KG1 (cell line): ENCODE measurements at regions not wholly inside any gene's neighbourhood (a gene's known extent, or its start where the extent isn't known, plus 50 kb on each side); places are given as distances from the start of the nearest gene placed in this dataset.
"Not testable (repeated sequence)": the region's sequence is repeated elsewhere in the genome, so short reads cannot be mapped to it uniquely, and the experiment has no call there.

ENCODE experiments used
- DNase-seq: peaks from one replicate; lab custom pipeline; 2025; lab: John Stamatoyannopoulos, UW

GRCh38 chr18:77373730-77374445 is 124.2 kb downstream of the GALR1 start:
- DNase-seq = no peak

- DNase-seq = no peak
Measured at GRCh38 chr18:77374446-77374805, 124.8 kb downstream of the GALR1 start.

- DNase-seq = no peak
Measured at GRCh38 chr18:77376043-77376732, 126.5 kb downstream of the GALR1 start.

DNA sequence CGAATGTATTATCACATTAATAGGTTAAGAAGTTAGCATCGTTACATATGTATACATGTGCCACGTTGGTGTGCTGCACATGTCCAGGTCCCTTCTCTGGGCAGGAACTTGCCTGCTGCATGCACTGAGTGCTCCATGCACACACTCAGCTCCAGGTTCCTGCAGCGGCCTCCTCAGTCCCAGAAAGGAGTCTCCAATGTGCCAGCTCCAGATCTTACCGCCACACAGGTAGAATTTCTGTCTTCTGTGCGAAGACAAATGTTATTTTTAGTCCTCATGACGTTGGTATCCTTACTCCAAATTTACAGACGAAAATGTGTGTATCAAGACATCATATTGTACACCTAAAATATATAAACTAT is 127.1 kb downstream of the GALR1 start:
- DNase-seq = no peak

DNA sequence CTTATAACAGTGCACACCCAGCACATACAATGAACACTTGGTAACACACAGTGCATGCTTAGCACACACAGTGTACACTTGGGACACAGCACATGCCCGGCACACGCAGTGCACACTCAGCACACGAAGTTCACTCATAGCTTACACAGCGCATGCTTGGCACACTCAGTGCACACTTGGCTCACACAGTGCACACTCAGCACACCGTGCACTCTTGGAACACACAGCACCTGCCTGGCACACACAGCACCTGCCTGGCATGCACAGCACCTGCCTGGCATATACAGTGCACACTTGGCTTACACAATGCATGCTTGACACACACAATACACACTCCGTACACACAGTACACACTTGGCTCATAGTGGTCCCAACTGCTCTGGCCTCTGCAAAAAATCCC is 128.2 kb downstream of the GALR1 start:
- DNase-seq = no peak

- DNase-seq = no peak
Measured at GRCh38 chr18:77379976-77380509, 130.4 kb downstream of the GALR1 start.

DNA sequence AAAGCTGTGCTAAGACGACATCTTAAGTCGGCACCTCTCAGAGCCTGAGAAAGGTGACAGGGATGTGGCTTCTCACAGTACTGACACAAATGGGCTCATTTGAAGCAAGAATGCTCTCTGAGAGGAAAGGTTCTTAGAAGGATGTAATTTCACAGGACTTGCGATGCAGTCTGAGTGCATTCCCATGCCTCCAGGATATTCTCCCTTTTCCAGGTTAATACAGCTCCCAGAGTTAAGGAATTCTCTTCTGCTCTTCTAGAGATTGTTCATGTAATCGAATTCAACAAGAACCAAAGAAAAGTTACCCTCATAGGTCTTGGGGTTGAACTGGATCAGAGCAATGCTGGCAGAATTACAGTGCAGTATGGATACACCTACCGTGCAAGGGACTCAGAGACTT is 131.0 kb downstream of the GALR1 start:
- DNase-seq = no peak

DNA sequence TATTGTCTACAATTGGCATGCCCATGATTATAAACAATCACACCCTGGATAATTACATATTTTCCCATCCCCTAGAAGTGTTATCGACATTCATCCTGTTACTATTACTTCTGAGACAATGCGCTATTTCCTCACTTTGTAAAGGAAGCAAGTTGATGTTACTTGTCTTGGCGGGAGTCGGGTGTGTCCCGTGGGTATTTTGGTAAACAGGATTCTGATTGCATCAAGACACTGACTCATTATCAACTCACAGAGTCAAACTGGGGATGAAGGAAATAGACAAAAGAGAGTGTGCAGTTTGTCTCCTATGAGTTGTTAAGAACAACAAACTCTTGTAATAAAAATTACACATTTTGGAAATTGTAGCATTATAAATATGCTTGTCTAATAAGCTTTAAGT is 142.7 kb downstream of the GALR1 start:
- DNase-seq = no peak

DNA sequence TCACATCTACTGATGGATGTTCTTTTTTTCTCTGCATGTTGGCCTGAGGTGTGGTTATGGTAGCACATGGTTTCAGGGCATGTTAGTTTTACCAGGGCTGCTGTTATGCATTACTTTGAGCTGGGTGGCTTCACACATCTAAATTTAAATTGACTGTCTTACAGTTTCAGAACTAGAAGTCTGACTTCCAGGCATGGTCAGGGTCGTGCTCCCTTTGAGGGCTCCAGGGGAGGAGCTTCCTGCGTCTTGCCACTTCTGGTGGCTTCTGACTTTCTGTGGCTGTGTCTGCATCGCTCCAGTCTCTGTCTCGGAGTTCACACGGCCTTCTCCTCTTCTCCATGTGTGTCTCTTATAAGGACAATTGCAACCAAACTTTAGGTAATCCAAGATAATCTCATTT is 143.9 kb downstream of the GALR1 start:
- no peak for DNase-seq

- DNase-seq = no peak
Measured at GRCh38 chr18:77395953-77396352, 146.3 kb downstream of the GALR1 start.

DNA sequence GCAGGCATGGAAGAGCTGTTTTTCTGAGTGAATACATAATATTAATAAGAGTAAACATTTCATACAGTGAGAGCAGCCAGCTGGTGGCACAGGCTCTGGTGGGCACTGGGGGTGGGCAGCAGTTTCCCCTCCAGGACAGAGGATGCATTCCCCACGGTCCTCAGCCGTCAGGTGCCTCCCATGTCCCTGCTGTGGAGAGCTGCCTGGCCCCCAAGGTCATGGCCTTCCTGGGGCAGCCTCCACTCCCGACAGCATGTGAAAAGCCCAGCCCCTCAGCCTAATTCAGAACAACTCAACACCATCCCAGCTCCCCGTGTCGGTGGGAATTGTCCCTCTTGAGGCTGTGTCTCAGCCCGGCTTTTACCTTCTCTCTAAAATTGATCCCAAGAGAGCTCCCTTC is 147.4 kb downstream of the GALR1 start:
- no peak for DNase-seq

- no peak for DNase-seq
Measured at GRCh38 chr18:77397617-77398016, 148.0 kb downstream of the GALR1 start.

DNA sequence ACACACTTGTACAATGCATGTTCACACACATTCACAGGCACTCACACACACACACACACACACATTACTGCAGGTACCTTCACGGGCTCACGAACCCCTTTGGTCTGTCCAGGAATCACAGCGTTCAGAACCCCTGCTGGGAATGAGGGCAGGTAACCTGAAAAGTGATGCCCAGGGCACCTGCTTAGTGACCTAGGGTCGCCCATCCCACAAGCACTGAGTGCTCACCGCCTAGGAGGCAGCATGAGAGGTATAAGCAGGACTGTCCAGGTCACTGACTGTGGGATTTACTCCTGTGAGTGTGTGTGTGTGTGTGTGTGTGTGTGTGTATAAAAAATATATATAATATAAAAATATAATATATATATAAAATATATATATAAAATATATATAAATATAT is 150.9 kb downstream of the GALR1 start:
- no peak for DNase-seq

DNA sequence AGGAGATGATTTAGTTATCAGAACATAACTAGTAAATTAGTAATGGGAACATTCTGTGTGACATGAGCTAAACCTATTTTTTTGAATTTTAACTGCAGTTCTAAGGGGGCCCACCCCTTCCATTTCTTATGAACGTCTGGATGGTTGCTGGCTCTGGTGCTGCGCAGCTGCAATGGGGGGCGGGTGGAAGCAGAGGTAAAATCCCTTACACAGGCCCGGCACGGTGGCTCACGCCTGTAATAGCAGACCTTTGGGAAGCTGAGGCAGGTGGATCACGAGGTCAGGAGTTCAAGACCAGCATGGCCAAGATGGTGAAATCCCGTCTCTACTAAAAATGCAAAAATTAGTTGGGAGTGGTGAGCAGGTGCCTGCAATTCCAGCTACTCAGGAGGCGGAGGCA is 151.5 kb downstream of the GALR1 start:
- DNase-seq = no peak

DNA sequence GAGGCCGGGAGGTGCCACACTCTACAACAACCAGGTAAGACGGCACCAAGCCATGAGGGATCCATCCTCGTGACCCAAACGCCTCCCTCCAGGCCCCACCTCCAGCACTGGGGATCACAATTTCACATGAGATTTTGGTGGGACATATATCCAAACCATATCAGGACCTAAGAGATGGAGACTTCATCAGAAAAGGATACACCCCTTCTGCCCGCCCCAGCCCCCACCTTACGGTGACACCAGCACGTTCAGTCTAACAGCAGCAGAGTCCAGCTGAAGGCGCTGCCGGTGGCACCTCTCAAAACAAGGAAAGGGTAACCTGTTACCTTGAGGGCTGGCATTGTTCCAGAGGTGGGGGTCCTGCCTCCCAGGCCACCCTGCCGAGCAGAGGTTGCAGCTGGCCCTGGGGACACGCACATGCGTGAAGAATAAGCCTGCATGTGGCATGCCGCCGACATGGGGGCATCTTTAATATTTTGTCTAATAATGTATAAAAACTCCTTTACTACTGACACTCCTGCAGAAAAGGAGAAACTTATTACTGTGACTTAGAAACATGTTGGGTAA is 154.4 kb downstream of the GALR1 start:
- DNase-seq = no peak

DNA sequence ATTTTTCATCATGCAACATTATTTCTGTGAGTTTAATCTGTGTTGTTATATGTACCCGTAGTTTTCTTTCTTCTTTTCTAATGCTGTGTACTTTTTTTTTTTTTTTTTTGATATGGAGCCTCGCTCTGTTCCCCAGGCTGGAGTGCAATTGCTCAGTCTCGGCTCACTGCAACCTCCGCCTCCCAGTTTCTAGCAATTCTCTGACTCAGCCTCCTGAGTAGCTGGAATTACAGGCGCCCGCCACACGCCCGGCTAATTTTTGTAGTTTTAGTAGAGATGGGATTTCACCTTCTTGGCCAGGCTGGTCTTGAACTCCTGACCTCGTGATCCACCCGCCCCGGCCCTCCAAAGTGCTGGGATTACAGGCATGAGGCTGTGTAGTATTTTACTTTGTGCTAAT is 155.4 kb downstream of the GALR1 start:
- no peak for DNase-seq

- DNase-seq = no peak
Measured at GRCh38 chr18:77407733-77408132, 158.1 kb downstream of the GALR1 start.

DNA sequence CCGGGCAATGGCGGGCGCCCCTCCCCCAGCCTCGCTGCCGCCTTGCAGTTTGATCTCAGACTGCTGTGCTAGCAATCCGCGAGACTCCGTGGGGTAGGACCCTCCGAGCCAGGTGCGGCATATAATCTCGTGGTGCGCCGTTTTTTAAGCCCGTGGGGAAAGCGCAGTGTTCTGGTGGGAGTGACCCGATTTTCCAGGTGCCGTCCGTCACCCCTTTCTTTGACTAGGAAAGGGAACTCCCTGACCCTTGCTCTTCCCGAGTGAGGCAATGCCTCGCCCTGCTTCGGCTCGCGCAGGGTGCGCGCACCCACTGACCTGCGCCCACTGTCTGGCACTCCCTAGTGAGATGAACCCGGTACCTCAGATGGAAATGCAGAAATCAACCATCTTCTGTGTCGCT is 171.9 kb downstream of the GALR1 start:
- not testable (repeated sequence) for DNase-seq

DNA sequence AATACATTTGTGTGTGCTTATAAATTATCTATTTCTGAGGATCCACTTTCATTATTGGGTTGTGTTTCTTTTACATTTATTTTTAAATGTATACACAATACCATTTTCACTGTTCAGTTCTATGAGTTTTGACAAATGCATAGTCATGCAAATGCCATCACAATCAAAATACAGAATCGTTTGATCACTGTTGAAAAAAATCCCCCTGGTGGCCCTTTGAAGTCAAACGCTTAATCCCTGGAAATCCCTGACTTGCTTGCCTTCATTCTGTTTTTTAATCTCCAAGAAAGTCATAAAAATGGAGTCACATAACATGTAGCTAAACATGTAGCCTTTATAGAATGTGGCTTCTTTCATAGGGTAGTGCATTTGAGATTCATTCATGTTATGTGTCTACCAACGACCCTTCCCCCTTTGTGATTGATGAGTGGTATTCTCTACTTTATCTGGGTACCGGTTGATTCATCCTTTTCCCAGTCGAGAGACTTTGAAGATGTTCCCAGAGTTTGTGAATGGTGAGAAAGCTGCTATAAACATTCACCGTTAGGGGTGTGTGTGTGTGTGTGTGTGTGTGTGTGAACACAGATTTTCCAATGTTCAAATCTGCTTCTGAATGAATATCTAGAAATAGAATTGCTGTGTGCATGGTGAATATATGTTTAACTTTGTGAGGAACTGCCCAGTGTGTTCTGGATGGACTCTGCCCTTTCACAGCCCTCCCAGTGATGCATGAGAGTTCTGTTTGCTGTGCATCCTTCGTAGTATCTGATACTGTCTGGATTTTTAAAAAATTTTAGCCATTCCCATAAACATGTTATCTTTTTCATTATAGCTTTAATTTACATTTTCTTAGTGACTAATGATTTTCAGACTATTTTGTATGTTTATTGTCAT is 173.6 kb downstream of the GALR1 start:
- DNase-seq = no peak

GRCh38 chr18:77433076-77433475 is 183.4 kb downstream of the GALR1 start:
- no peak for DNase-seq

DNA sequence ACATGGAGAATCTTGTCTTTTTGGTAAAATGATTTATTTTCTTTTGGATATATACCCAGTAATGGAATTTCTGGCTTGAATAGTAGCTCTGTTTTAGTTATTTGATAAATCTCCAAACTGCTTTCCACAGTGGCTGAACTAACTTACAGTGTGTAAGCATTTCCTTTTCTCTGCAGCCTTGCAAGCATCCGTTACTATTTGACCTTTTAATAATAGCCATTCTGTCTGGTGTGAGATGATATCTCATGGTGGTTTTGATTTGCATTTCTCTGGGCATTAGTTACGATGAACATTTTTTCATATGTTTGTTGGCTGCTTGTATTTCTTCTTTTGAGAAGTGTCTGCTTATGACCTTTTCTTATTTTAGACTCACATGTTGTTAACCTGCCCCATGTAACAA is 190.2 kb downstream of the GALR1 start:
- DNase-seq = no peak

DNA sequence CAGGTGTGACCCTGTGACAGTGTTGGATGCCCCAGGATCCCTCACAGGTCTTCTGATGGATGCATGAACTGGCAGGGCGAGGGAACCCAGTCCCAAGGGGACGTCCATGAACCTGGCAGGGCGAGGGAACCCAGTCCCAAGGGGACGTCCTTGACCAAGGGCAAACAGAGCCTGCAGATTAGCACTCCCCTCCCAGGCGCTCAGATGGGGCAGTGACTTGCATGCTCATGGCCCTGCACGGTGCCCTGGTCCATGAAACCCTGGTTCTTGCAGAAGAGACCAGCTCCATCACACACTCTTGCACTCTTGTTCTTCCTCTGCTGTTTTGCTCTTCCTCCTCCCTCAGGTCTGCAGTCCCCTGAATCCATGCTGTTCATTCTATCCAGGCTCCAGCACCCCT is 192.7 kb downstream of the GALR1 start:
- DNase-seq = no peak
